Tibial nerve (tissue), 4 donors: ENCODE measurements at regions not wholly inside any gene's neighbourhood (a gene's known extent, or its start where the extent isn't known, plus 50 kb on each side); places are given as distances from the start of the nearest gene placed in this dataset.

Source experiments
- DNase-seq, 2 donors: peaks; one replicate each; pipeline ENCODE4 v3.0.0-alpha.2; 2019; ENCODE audit warnings: low spot score in 2 of 2
- H3K27ac ChIP-seq, 4 donors: fragments of 200-600 bp; sonication (generic) in 3 of 4; one replicate each; pipeline ENCODE4 v1.5.1; 2017 to 2019; ENCODE audit warnings: mild to moderate bottlenecking in 1 of 4
- H3K27me3 ChIP-seq, 2 donors: fragments of 200-600 bp; sonication (generic) in 1 of 2; one replicate each; pipeline versions ENCODE4 v1.5.1 to v1.6.0; 2017 to 2019
- H3K36me3 ChIP-seq, 3 donors: fragments of 200-600 bp; sonication (generic); one replicate each; pipeline ENCODE4 v1.5.1; 2018 to 2019
- H3K4me1 ChIP-seq, 4 donors: fragments of 200-600 bp; sonication (generic) in 3 of 4; one replicate each; pipeline ENCODE4 v1.5.1; 2017 to 2019
- H3K4me3 ChIP-seq, 4 donors: fragments of 200-600 bp; sonication (generic) in 3 of 4; one replicate each; pipeline ENCODE4 v1.5.1; 2017 to 2019; ENCODE audit warnings: mild to moderate bottlenecking in 1 of 4, moderate library complexity in 1 of 4
- H3K9me3 ChIP-seq, 4 donors: fragments of 200-600 bp; sonication (generic) in 3 of 4; one replicate each; pipeline ENCODE4 v1.5.1; 2017 to 2019
- EP300 ChIP-seq, 2 donors: sonication (generic); formaldehyde crosslinking; IDR thresholded peaks; one replicate each; pipeline ENCODE4 v1.6.1; 2017; ENCODE audit warnings: antibody characterized with exemption in 2 of 2, mild to moderate bottlenecking in 1 of 2
- POLR2A ChIP-seq, 2 donors: fragments of 450-650 bp; IDR thresholded peaks; one replicate each; pipeline ENCODE4 v1.6.1; 2017; ENCODE audit warnings: antibody characterized with exemption in 2 of 2, mild to moderate bottlenecking in 2 of 2, moderate library complexity in 2 of 2
- WGBS, 2 donors: methylation state at CpG; one replicate each; pipeline ENCODE4 v1.1.5; 2018; 5-methylcytosine and 5-hydroxymethylcytosine counted together
- TF ChIP-seq, protein P1 (sequence below), 5 experiments: fragments of 200-600 bp in 3 of 5; fragments of 450-650 bp in 2 of 5; sonication (generic) in 3 of 5; IDR thresholded peaks; one replicate each; pipeline ENCODE4 v1.5.1; 2016 to 2019; ENCODE audit warnings: antibody characterized with exemption in 5 of 5, mild to moderate bottlenecking in 3 of 5, moderate library complexity in 2 of 5

DNA sequence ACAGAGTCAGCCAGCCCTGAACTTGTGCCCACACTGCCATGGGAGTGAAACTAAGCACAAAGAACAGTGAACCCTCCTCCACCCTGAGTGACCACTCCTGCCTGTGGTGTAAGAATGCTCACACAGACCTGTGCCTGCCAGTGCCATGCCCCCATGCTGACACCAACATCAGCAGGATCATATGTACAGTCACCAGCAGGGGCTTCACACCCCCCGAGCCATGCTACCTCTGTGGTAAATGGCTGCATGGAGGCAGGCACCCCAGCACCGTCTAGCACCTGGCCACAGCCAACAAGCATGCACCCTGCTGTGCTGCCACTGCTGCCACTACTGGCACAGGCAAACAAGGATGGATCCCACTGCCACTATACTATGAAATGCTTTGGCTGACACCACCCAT lies 344.4 kb upstream of the CCDC196 start:
- H3K36me3 ChIP-seq, result no peaks in the 10 kb centered on the region
- no peak for DNase-seq
- no peaks in the 10 kb centered on the region for H3K27me3 ChIP-seq
- no peak for TF ChIP-seq EP300 (IDR thresholded peaks at IDR 0.05)
- TF ChIP-seq POLR2A (IDR thresholded peaks at IDR 0.05), result no peak
- TF ChIP-seq, protein P1, sequence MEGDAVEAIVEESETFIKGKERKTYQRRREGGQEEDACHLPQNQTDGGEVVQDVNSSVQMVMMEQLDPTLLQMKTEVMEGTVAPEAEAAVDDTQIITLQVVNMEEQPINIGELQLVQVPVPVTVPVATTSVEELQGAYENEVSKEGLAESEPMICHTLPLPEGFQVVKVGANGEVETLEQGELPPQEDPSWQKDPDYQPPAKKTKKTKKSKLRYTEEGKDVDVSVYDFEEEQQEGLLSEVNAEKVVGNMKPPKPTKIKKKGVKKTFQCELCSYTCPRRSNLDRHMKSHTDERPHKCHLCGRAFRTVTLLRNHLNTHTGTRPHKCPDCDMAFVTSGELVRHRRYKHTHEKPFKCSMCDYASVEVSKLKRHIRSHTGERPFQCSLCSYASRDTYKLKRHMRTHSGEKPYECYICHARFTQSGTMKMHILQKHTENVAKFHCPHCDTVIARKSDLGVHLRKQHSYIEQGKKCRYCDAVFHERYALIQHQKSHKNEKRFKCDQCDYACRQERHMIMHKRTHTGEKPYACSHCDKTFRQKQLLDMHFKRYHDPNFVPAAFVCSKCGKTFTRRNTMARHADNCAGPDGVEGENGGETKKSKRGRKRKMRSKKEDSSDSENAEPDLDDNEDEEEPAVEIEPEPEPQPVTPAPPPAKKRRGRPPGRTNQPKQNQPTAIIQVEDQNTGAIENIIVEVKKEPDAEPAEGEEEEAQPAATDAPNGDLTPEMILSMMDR (IDR thresholded peaks at IDR 0.05), result no peak
- no peak overlapping the region for H3K27ac ChIP-seq
- no peak overlapping the region for H3K4me3 ChIP-seq
- no peaks in the 10 kb centered on the region for H3K4me1 ChIP-seq
- H3K9me3 ChIP-seq, result peaks cover 0 to 9% (median 0%) of the 10 kb centered on the region in 4 donors
- WGBS, 2 donors, result 77% methylated on average over 2 of the region's 2 CpGs; no CpG with 5 or more reads in 1 of the 2 donors

DNA sequence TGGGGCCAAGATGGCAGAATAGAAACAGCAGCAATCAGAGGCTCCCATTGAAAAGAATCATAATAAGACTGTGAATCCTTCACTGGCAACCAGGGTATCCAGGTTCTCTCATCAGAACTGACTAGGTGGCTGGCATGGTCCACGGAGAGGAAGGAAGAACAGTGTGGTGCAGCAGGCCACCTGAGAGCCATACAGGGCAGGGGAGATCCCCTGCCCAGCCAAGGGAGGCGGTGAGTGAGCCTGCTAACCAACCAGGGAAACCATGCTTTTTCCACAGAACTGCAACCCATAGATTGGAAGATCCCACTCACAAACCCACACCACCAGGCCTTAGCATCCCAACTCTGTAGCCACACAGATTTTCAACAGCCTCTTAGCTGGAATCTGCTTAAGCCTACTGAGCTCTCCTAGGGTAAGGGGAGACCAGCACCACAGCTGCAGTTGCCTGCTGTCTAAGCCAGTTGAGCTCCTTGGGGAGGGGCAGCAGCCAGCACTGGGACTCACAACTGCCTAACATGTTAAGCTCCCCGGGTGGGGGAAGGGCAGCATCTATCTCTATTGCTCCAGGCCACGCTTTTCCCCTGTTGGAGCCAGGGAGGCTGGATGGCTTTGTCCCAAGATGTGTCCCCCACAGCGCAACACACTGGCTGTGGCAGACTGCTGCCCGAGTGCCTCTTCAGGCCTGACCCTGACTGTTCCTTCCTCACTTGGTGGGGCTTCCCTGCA lies 342.6 kb upstream of the CCDC196 start:
- 81 to 94% methylated on average over 5 of the region's 6 CpGs for WGBS, 2 donors
- no peak for DNase-seq
- Histone ChIP-seq H3K9me3 (peaks cover 0 to 12% (median 0%) of the 10 kb centered on the region in 4 donors), H3K36me3 (no peaks in the 10 kb centered on the region), H3K4me1 (no peaks in the 10 kb centered on the region), H3K27ac (no peak overlapping the region), H3K27me3 (no peaks in the 10 kb centered on the region), H3K4me3 (no peak overlapping the region)
- no peak for TF ChIP-seq POLR2A (IDR thresholded peaks at IDR 0.05)
- TF ChIP-seq, protein P1 (IDR thresholded peaks at IDR 0.05), result no peak
- no peak for TF ChIP-seq EP300 (IDR thresholded peaks at IDR 0.05)

DNA sequence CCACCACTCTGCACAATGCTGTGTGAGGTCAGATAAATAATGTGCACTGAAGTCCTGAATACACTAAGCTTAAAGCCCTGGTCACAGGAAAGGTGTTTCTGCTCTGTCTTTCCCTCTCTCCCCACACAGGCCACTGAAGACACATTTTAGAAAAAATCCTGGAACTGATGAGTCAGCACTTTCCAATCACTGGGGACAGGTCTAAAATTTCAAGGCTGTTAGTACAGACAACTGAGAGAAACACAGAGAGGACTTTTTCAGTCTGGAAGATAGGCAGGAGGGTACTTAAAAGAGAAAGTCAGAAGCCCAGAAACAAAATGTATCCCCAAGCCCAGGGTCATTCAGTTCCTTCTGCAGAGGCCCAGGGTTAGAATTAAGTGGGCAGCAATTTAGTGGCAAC lies 333.9 kb upstream of the CCDC196 start:
- H3K4me1 ChIP-seq, result no peaks in the 10 kb centered on the region
- no peaks in the 10 kb centered on the region for H3K27me3 ChIP-seq
- peaks cover 0 to 15% (median 5%) of the 10 kb centered on the region in 4 donors for H3K9me3 ChIP-seq
- H3K27ac ChIP-seq, result no peak overlapping the region
- TF ChIP-seq POLR2A (IDR thresholded peaks at IDR 0.05), result no peak
- TF ChIP-seq, protein P1 (IDR thresholded peaks at IDR 0.05), result no peak
- TF ChIP-seq EP300 (IDR thresholded peaks at IDR 0.05), result no peak
- DNase-seq, result no peak
- H3K4me3 ChIP-seq, result no peak overlapping the region
- H3K36me3 ChIP-seq, result no peaks in the 10 kb centered on the region

DNA sequence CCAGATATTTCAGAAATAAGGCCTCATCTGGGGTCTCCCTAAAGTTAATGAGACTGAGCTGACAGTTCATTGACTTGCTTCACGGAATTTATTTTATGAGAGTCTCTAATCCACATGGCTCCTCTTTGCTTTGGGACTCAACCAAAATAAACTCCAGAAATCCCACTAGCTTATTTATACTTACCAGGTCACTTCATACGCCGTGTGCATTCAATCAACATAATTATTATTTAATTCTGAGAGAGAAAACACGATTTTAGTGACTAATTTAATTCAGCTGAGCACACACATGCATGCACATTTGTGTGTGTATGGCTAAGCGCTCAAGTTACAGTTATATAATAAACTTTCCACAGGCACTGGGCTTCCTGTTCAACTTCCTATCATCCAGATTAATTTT lies 333.4 kb upstream of the CCDC196 start:
- Histone ChIP-seq H3K4me3 (no peak overlapping the region), H3K9me3 (peaks cover 0 to 15% (median 5%) of the 10 kb centered on the region in 4 donors), H3K36me3 (no peaks in the 10 kb centered on the region), H3K27ac (no peak overlapping the region), H3K4me1 (no peaks in the 10 kb centered on the region), H3K27me3 (no peaks in the 10 kb centered on the region)
- DNase-seq, result no peak
- TF ChIP-seq EP300 (IDR thresholded peaks at IDR 0.05) (no peak), POLR2A (IDR thresholded peaks at IDR 0.05) (no peak)
- TF ChIP-seq, protein P1 (IDR thresholded peaks at IDR 0.05), result no peak
- 40 to 62% methylated on average over 5 of the region's 5 CpGs for WGBS, 2 donors

DNA sequence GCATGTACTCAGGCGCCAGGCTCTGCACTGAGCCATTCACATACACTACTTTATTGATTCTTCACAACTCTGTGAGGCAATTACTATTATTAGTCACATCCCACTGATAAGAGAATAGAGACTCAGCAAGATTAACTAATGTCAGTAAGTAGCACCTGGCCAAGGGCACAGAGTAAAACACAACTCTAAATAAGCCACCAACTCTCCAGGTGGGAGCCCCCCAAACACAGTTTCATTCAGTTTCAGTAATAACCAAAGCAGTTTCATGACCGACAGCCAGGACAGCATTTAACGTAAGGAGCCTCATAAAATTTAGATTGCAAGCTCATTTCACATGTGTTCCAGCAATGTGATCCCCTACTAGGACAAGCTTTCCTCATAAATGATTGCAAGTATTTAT lies 323.1 kb upstream of the CCDC196 start:
- TF ChIP-seq EP300 (IDR thresholded peaks at IDR 0.05) (no peak), POLR2A (IDR thresholded peaks at IDR 0.05) (no peak)
- TF ChIP-seq, protein P1 (IDR thresholded peaks at IDR 0.05), result no peak
- WGBS, 2 donors, result 70 to 76% methylated on average over 3 of the region's 3 CpGs
- H3K36me3 ChIP-seq, result no peaks in the 10 kb centered on the region
- DNase-seq, result no peak
- no peaks in the 10 kb centered on the region for H3K9me3 ChIP-seq
- H3K4me3 ChIP-seq, result no peak overlapping the region
- H3K4me1 ChIP-seq, result no peaks in the 10 kb centered on the region
- H3K27ac ChIP-seq, result no peak overlapping the region
- H3K27me3 ChIP-seq, result no peaks in the 10 kb centered on the region
